ENCODE measurements at regions not wholly inside any gene's neighbourhood (a gene's known extent, or its start where the extent isn't known, plus 50 kb on each side); places are given as distances from the start of the nearest gene placed in this dataset.
"Not testable (repeated sequence)": the region's sequence is repeated elsewhere in the genome, so short reads cannot be mapped to it uniquely, and the experiment has no call there.

GRCh38 chr3:61407397-61407796 is 154.0 kb upstream of the PTPRG start:
- TF ChIP-seq CTCF (IDR thresholded peaks at IDR 0.05; ENCODE audit: low read depth, low read length, missing control alignments) = no peak
- no peak overlapping the region for H3K4me3 ChIP-seq (replicated peaks; ENCODE audit: low read depth, low read length)
- no peak for DNase-seq (ENCODE audit: extremely low read depth, low read depth)

GRCh38 chr3:61409638-61410037 is 151.7 kb upstream of the PTPRG start:
- DNase-seq (ENCODE audit: extremely low read depth, low read depth) = no peak
- no peak overlapping the region for H3K4me3 ChIP-seq (replicated peaks; ENCODE audit: low read depth, low read length)
- no peak for TF ChIP-seq CTCF (IDR thresholded peaks at IDR 0.05; ENCODE audit: low read depth, low read length, missing control alignments)

- not testable (repeated sequence) for DNase-seq (ENCODE audit: extremely low read depth, low read depth); H3K4me3 ChIP-seq (replicated peaks; ENCODE audit: low read depth, low read length)
Observed at GRCh38 chr3:61410358-61410757, 151.0 kb upstream of the PTPRG start.

GRCh38 chr3:61411009-61411662 is 150.2 kb upstream of the PTPRG start:
- TF ChIP-seq CTCF (IDR thresholded peaks at IDR 0.05; ENCODE audit: low read depth, low read length, missing control alignments) = no peak
- H3K4me3 ChIP-seq (replicated peaks; ENCODE audit: low read depth, low read length) = no peak overlapping the region
- DNase-seq (ENCODE audit: extremely low read depth, low read depth) = no peak

- H3K4me3 ChIP-seq (replicated peaks; ENCODE audit: low read depth, low read length) = no peak overlapping the region
- no peak for TF ChIP-seq CTCF (IDR thresholded peaks at IDR 0.05; ENCODE audit: low read depth, low read length, missing control alignments)
- no peak for DNase-seq (ENCODE audit: extremely low read depth, low read depth)
Observed at GRCh38 chr3:61414456-61414855, 146.9 kb upstream of the PTPRG start.

GRCh38 chr3:61415201-61415600 is 146.2 kb upstream of the PTPRG start:
- H3K4me3 ChIP-seq (replicated peaks; ENCODE audit: low read depth, low read length) = no peak overlapping the region
- DNase-seq (ENCODE audit: extremely low read depth, low read depth) = no peak
- no peak for TF ChIP-seq CTCF (IDR thresholded peaks at IDR 0.05; ENCODE audit: low read depth, low read length, missing control alignments)

- TF ChIP-seq CTCF (IDR thresholded peaks at IDR 0.05; ENCODE audit: low read depth, low read length, missing control alignments) = no peak
- DNase-seq (ENCODE audit: extremely low read depth, low read depth) = no peak
- H3K4me3 ChIP-seq (replicated peaks; ENCODE audit: low read depth, low read length) = no peak overlapping the region
Observed at GRCh38 chr3:61416618-61417017, 144.8 kb upstream of the PTPRG start.

Data from HFF-Myc (cell line).